HepG2 (cell line): ENCODE measurements at regions not wholly inside any gene's neighbourhood (a gene's known extent, or its start where the extent isn't known, plus 50 kb on each side); places are given as distances from the start of the nearest gene placed in this dataset.

ENCODE experiments used
- ARID5B ChIP-seq: IDR thresholded peaks from 2 replicates; pipeline ENCODE4 v1.4.0; 2020; ENCODE audit warnings: mild to moderate bottlenecking, missing genetic modification reagents
- HDAC6 ChIP-seq: fragments of 200-600 bp; sonication (generic); IDR thresholded peaks from 2 replicates; pipeline ENCODE4 v1.7.0; 2017; ENCODE audit warnings: mild to moderate bottlenecking, antibody characterized with exemption, low read length, low read depth
- PCBP2 ChIP-seq: fragments of 200-400 bp; formaldehyde crosslinking; optimal IDR thresholded peaks from 2 replicates; pipeline ENCODE3; 2018; ENCODE audit warnings: low read length, low read depth; ENCODE audit not compliant: poor library complexity, severe bottlenecking
- ZNF205 ChIP-seq: IDR thresholded peaks from 2 replicates; pipeline ENCODE4 v1.6.1; 2018; ENCODE audit warnings: missing biosample characterization, missing genetic modification reagents
- ZNF513 ChIP-seq: sonication (generic); formaldehyde crosslinking; conservative IDR thresholded peaks from 2 replicates; pipeline ENCODE4 v1.5.0; 2020; ENCODE audit warnings: missing genetic modification reagents
- TF ChIP-seq, protein P1 (sequence below), 2 experiments: sonication (generic) in 1 of 2; formaldehyde crosslinking in 1 of 2; IDR thresholded peaks; 2 replicates each; pipeline versions ENCODE4 v1.5.1 to v1.6.1; 2011 to 2020; ENCODE audit warnings: borderline replicate concordance in 1 of 2, low read depth in 1 of 2, low read length in 1 of 2, mild to moderate bottlenecking in 1 of 2, missing genetic modification reagents in 1 of 2, moderate library complexity in 1 of 2
- TF ChIP-seq, protein P2 (sequence below): sonication (generic); formaldehyde crosslinking; IDR thresholded peaks from 2 replicates; pipeline ENCODE4 v1.4.0; 2020; ENCODE audit warnings: mild to moderate bottlenecking, missing genetic modification reagents

- TF ChIP-seq ZNF513 (no peak), ARID5B (CRISPR knock-in tag) (peak; percentile 71; the same call in 1 of the 2 replicates), ZNF205 (CRISPR knock-in tag) (no peak), PCBP2 (no peak), HDAC6 (no peak)
- TF ChIP-seq, protein P1, sequence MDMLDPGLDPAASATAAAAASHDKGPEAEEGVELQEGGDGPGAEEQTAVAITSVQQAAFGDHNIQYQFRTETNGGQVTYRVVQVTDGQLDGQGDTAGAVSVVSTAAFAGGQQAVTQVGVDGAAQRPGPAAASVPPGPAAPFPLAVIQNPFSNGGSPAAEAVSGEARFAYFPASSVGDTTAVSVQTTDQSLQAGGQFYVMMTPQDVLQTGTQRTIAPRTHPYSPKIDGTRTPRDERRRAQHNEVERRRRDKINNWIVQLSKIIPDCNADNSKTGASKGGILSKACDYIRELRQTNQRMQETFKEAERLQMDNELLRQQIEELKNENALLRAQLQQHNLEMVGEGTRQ (IDR thresholded peaks at IDR 0.05; ENCODE audit: low read depth, low read length): no peak
- TF ChIP-seq, protein P1 (CRISPR knock-in tag; IDR thresholded peaks at IDR 0.05; ENCODE audit: borderline replicate concordance): no peak
- TF ChIP-seq, protein P2, sequence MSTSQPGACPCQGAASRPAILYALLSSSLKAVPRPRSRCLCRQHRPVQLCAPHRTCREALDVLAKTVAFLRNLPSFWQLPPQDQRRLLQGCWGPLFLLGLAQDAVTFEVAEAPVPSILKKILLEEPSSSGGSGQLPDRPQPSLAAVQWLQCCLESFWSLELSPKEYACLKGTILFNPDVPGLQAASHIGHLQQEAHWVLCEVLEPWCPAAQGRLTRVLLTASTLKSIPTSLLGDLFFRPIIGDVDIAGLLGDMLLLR (CRISPR knock-in tag): no peak
Measured at GRCh38 chr2:210966330-210966729, 409.9 kb downstream of the CPS1 start (continued).
